NCI-H2196 (cell line): ENCODE measurements at regions not wholly inside any gene's neighbourhood (a gene's known extent, or its start where the extent isn't known, plus 50 kb on each side); places are given as distances from the start of the nearest gene placed in this dataset.
"Not testable (repeated sequence)": the region's sequence is repeated elsewhere in the genome, so short reads cannot be mapped to it uniquely, and the experiment has no call there.

Experiments used
- DNase-seq: peaks from one replicate; lab custom pipeline; 2025; ENCODE audit not compliant: unreplicated experiment; lab: John Stamatoyannopoulos, UW

GRCh38 chr3:139232341-139232740, 111.5 kb upstream of the MRPS22 start:
- not testable (repeated sequence) for DNase-seq

DNA sequence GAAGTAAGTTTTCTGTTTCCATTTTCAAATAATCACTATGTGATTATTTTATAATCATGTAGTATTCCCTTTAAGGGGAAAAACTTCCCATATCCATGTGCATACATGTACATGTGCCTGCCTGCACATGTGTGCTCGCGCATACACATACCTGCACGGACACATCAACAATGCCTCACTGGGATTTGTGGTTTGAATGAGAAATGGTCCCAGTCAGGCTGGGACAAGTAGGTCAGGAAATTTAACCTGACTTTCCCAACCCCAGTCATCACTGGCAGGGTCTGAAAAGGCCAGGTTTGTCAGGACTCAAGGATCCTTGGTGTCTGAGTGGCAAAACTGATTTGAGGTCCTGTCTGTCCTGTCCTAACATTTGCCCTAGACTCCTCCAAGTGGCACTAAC, 109.3 kb upstream of the MRPS22 start:
- DNase-seq, result no peak

DNA sequence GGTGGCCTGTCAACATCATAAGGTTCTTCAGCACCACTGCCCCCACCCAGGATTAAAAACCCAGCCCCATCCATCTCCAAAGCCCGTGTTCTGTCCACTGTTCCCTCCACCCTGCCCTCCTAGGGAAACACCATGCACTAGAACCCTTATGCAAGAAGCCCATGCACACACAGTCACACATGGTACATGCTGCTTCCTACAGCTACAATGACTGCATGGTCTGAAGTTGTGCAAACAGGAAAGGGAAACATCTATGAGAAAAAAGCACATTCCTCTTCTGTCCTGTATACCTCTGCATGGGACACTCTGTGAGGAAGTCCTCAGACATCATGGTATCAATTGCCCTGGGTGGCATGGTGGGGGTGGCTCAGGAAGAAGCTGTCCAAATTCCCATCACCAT, 108.6 kb upstream of the MRPS22 start:
- DNase-seq, result no peak

GRCh38 chr3:139236336-139236735, 107.5 kb upstream of the MRPS22 start:
- no peak for DNase-seq

- no peak for DNase-seq
These were observed 105.4 kb upstream of the MRPS22 start for GRCh38 chr3:139238281-139239030.

- DNase-seq, result no peak
These were observed 104.3 kb upstream of the MRPS22 start for GRCh38 chr3:139239550-139239949.

DNA sequence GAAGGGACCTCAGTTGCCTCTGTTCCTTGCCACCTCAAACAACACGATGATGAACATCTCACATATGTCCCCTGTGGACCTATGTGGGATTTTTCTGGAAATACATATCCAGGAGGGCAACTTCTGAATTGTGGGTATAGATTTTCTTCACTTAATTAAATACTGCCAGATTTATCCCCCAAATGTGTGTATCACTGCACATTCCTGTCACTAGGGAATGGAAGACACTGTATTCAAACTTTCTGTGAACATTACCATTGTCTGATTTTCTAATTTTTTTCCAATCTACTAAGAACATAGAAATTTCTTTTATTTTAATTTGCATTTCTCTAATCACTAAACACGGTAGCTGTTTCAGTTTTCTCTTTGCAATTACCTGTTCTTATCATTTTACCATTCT, 102.0 kb upstream of the MRPS22 start:
- DNase-seq, result no peak

GRCh38 chr3:139243710-139244109, 100.1 kb upstream of the MRPS22 start:
- no peak for DNase-seq

DNA sequence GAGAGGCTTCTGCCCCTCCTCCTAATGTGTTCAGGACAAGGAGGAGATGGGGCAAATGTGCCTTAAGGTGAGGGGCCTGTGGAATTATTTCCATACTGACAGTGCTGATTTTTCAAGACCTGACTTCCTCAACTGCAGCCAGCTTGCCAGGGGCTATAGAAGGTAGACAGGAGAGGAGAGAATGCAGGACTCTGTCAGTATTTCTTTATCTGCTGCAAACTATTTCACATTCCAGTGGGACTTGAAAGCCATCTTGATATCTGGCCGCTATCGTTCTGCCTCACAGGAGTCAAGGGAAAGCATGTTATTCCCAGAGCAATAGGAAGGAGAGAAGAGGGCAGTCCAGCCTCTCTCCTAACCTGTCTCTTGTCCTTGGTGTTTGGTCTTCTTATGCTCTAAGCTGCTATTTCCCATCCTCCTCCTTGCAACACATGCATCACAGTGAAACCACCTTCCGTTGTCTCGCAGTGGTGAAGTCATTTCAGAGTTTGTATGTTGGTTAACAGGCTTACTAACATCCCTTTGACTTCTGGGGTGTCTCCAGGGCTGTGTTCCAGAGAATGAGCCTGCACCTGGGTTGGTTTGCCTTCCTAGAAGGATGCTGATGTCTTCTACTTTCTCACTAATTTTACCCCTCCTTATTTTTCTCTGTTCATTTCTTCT, 95.1 kb upstream of the MRPS22 start:
- no peak for DNase-seq

GRCh38 chr3:139251529-139251928, 92.3 kb upstream of the MRPS22 start:
- DNase-seq, result no peak

- no peak for DNase-seq
These were observed 91.1 kb upstream of the MRPS22 start for GRCh38 chr3:139252719-139253118.

GRCh38 chr3:139258276-139258675, 85.5 kb upstream of the MRPS22 start:
- no peak for DNase-seq

DNA sequence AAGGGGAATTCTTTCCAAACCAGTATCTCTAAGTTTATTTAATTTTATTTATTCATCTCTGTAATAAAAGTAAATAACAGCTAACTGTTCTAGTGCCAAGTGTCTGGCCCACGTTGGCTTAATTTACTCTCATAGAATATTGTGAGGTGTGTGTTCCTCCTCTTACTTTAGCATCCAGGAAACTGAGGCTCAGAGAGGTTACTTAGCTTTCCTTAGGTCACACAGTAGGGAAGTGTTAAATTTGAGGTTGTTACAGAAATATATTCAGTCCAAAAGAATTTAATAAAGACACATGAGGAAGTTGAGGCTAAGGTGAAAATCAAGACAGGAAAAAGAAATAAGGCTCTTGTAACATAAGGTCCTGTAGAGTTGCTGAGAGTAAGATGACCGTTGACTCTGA, 84.4 kb upstream of the MRPS22 start:
- no peak for DNase-seq

DNA sequence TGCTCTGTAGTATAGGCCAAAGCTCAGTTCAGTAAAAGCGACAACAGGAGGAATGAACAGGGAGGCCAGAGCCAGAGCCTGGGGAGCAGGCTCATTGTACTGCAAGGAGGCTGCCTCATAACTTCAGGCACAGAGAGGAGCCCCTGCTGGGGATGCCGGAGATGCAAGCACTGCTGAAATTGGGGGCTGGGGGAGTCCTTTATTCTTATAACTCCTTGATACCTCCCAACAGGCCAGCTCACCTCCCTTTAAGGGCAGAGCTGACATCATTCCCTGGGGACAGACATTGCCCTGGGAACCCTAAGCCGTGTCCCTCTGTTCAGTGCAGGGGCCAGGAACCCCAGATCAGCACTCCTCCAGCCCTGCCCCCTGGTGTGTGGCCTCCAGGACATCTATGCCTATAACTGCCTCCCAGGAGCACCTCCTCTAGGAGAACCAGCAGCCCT, 83.8 kb upstream of the MRPS22 start:
- DNase-seq, result no peak

GRCh38 chr3:139260793-139261736, 82.8 kb upstream of the MRPS22 start:
- no peak for DNase-seq

DNA sequence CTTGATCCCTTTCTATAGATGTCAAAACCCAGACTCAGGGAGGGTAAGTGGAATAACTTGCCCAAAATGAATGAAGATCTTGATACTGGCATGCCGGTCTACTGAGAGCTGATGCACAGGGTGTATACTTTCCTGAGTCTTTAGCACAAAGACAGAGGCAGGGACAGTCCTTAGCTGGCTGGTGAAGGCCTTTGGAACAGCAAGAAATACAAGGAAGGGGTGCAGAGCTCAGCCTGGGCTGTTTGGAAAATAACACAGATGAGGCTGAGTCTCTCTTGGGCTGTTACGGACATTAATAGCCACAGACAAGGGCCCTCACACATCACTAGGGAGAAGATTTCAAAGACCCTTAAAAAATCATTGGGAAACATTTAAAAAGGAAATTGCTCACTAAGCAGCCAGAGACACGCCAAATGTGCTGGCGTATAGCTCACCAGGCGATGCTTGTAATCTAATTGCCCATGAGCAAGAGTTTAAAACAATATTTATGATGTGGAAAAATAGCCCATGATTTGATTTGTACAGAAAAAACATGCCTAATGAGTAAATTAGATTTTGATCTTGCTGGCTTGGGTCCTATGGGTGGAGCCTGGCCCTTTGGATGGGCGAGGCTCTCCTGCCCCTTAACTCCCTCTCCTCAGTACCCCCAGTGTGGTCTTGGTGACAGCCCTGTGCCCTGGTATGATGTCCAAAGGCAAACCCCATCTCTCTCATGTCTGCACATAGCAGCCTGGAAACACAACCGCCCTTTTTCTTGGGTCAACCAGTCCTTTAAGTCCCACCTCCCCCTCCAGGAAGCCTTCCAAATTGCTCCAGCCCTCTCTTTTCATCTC, 81.8 kb upstream of the MRPS22 start:
- DNase-seq, result no peak

DNA sequence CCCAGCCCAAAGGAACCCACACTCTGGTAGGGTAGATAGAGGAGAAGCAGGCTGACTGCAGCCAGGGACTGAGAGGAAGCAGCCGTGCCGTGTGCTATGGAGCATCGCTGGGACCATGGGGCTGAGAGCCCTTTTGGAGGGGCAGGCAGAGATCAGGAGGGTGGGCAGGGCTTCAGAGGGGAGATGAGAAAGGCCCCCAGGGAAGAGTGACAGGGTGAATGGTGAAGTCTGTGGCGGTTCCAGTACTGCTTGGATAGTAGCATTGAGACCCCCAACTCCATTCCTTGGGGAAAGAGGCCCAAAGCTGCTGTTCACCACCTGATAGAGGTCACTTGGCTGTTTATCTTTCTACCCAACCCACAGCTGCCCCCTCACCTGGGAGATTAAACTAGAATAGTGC, 80.0 kb upstream of the MRPS22 start:
- DNase-seq, result no peak

GRCh38 chr3:139264375-139264774, 79.4 kb upstream of the MRPS22 start:
- no peak for DNase-seq

- no peak for DNase-seq
These were observed 78.4 kb upstream of the MRPS22 start for GRCh38 chr3:139265131-139266016.
